Cardiac septum (tissue), 1 donor: ENCODE measurements at regions not wholly inside any gene's neighbourhood (a gene's known extent, or its start where the extent isn't known, plus 50 kb on each side); places are given as distances from the start of the nearest gene placed in this dataset.

Source experiments
- DNase-seq: peaks from one replicate; pipeline ENCODE4 v3.0.0-alpha.2; 2020; ENCODE audit warnings: low spot score
- intact Hi-C: fragments of 100-400 bp; cut with DNase I; formaldehyde crosslinking; loops from one replicate; pipeline ENCODE4 v1.14.0; 2022
- donor health status: DM: no; HTN: no; CAD: no.

GRCh38 chr10:62541811-62542210, 167.6 kb downstream of the ZNF365 start:
- intact Hi-C loops, result loop anchor here (10.0 kb wide), 1 partner anchor 77 kb away; no protein-coding TSS in a partner anchor
- DNase-seq, result no peak

GRCh38 chr10:62543571-62544355, 169.6 kb downstream of the ZNF365 start:
- intact Hi-C loops, result loop anchor here (10.0 kb wide), 1 partner anchor 79 kb away; no protein-coding TSS in a partner anchor
- no peak for DNase-seq

- no peak for DNase-seq
- intact Hi-C loops, result loop anchor here (10.0 kb wide), 1 partner anchor 81 kb away; no protein-coding TSS in a partner anchor
Measured at GRCh38 chr10:62545160-62546066, 171.2 kb downstream of the ZNF365 start.

GRCh38 chr10:62548686-62549085, 174.5 kb downstream of the ZNF365 start:
- intact Hi-C loops, result loop anchor here (10.0 kb wide), 1 partner anchor 84 kb away; no protein-coding TSS in a partner anchor
- no peak for DNase-seq

- DNase-seq, result no peak
Measured at GRCh38 chr10:62550173-62550572, 176.0 kb downstream of the ZNF365 start.

GRCh38 chr10:62554632-62555199, 180.5 kb downstream of the ZNF365 start:
- intact Hi-C loops, result no loop called here
- no peak for DNase-seq

More at GRCh38 chr10:62550173-62550572, 176.0 kb downstream of the ZNF365 start:
- intact Hi-C loops, result no loop called here

GRCh38 chr10:62559481-62560200, 185.5 kb downstream of the ZNF365 start:
- DNase-seq, result no peak
- intact Hi-C loops, result loop anchor here (10.0 kb wide), 2 partner anchors 105 to 175 kb away; no protein-coding TSS in a partner anchor

GRCh38 chr10:62560201-62560819, 186.1 kb downstream of the ZNF365 start:
- intact Hi-C loops, result loop anchor here (10.0 kb wide), 2 partner anchors 106 to 176 kb away; no protein-coding TSS in a partner anchor
- no peak for DNase-seq

- intact Hi-C loops, result loop anchor here (10.0 kb wide), 2 partner anchors 106 to 176 kb away; no protein-coding TSS in a partner anchor
- no peak for DNase-seq
Measured at GRCh38 chr10:62561151-62561550, 187.0 kb downstream of the ZNF365 start.

- intact Hi-C loops, result loop anchor here (2.0 to 10.0 kb wide), 3 partner anchors 21 to 177 kb away; no protein-coding TSS in a partner anchor
Measured at GRCh38 chr10:62562101-62562500, 187.9 kb downstream of the ZNF365 start.

GRCh38 chr10:62562795-62563194, 188.6 kb downstream of the ZNF365 start:
- DNase-seq, result no peak
- intact Hi-C loops, result loop anchor here (2.0 to 10.0 kb wide), 3 partner anchors 20 to 178 kb away; no protein-coding TSS in a partner anchor

More at GRCh38 chr10:62562101-62562500, 187.9 kb downstream of the ZNF365 start:
- no peak for DNase-seq

- intact Hi-C loops, result no loop called here
- DNase-seq, result no peak
Measured at GRCh38 chr10:62573929-62574328, 199.8 kb downstream of the ZNF365 start.

- DNase-seq, result no peak
- intact Hi-C loops, result no loop called here
Measured at GRCh38 chr10:62577076-62577475, 202.9 kb downstream of the ZNF365 start.

- intact Hi-C loops, result no loop called here
- DNase-seq, result no peak
Measured at GRCh38 chr10:62577666-62578291, 203.6 kb downstream of the ZNF365 start.

- DNase-seq, result no peak
- intact Hi-C loops, result no loop called here
Measured at GRCh38 chr10:62578301-62578700, 204.1 kb downstream of the ZNF365 start.

- DNase-seq, result no peak
- intact Hi-C loops, result no loop called here
Measured at GRCh38 chr10:62578916-62579315, 204.7 kb downstream of the ZNF365 start.

GRCh38 chr10:62580396-62580795, 206.2 kb downstream of the ZNF365 start:
- intact Hi-C loops, result no loop called here
- no peak for DNase-seq

- DNase-seq, result no peak
- intact Hi-C loops, result no loop called here
Measured at GRCh38 chr10:62581351-62581750, 207.2 kb downstream of the ZNF365 start.
